LNCAP (cell line): ENCODE measurements at regions not wholly inside any gene's neighbourhood (a gene's known extent, or its start where the extent isn't known, plus 50 kb on each side); places are given as distances from the start of the nearest gene placed in this dataset.

Experiments used
- TF ChIP-seq, protein P1 (sequence below): fragments of 450-650 bp; IDR thresholded peaks from 2 replicates; pipeline ENCODE4 v1.5.1; 2017; ENCODE audit warnings: mild to moderate bottlenecking

DNA sequence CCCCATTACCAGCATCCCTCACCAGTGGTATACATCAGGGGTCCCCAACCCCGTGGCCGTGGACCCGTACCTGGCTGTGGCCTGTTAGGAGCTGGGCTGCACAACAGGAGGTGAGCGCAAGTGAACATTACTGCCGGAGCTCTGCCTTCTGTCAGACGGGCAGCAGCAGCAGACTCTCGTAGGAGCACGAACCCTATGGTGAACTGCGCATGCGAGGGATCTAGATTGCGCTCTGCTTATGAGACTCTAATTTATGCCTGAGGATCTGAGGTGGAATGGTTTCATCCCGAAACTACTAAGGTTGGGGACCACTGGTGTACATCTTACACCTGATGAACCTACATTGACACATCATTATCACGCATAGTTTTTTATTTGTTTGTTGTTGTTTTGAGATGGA is 52.8 kb upstream of the DHX15 start:
- TF ChIP-seq, protein P1, sequence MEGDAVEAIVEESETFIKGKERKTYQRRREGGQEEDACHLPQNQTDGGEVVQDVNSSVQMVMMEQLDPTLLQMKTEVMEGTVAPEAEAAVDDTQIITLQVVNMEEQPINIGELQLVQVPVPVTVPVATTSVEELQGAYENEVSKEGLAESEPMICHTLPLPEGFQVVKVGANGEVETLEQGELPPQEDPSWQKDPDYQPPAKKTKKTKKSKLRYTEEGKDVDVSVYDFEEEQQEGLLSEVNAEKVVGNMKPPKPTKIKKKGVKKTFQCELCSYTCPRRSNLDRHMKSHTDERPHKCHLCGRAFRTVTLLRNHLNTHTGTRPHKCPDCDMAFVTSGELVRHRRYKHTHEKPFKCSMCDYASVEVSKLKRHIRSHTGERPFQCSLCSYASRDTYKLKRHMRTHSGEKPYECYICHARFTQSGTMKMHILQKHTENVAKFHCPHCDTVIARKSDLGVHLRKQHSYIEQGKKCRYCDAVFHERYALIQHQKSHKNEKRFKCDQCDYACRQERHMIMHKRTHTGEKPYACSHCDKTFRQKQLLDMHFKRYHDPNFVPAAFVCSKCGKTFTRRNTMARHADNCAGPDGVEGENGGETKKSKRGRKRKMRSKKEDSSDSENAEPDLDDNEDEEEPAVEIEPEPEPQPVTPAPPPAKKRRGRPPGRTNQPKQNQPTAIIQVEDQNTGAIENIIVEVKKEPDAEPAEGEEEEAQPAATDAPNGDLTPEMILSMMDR = no peak

DNA sequence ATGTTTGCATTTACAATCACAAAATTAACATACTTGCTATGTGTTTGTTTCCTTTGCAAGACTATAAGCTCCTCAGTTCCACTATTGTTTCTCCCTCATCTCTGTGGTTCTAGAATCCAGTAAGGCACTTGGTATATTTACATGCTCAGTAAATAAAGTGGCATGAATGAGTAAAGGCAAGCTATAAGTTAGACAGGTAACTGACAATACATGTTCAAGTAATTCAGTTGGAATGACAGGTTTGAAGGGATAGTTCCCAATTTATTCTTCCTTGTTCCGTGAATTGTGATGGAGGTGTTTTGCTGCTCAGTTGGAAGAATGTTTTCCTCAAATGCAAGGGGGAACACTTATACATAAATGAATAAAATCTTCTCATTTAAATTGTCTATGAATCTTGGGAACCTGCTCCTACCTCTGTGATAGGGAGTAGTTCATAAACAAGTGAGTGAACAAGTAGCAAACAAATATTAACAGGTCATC is 54.1 kb upstream of the DHX15 start:
- TF ChIP-seq, protein P1 = no peak

DNA sequence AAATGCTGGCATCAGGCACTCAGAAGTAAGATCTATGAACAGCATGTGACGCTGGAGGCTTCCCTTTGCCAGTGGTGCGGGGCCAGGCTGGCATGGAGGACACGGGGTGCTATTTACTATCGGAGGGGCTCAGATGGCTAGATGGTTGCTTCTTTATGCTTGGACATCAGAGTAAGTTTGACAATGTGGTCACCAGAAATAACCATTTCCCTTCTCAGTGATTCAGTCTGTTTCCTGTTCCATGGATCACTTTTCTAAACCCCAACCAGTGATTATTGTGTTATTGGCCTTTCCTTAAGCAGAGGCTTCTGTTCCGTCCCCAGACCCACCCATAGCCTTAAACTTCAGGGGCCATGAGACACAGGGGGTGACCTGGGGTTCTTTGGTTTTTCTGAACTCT is 55.4 kb upstream of the DHX15 start:
- TF ChIP-seq, protein P1 = no peak

DNA sequence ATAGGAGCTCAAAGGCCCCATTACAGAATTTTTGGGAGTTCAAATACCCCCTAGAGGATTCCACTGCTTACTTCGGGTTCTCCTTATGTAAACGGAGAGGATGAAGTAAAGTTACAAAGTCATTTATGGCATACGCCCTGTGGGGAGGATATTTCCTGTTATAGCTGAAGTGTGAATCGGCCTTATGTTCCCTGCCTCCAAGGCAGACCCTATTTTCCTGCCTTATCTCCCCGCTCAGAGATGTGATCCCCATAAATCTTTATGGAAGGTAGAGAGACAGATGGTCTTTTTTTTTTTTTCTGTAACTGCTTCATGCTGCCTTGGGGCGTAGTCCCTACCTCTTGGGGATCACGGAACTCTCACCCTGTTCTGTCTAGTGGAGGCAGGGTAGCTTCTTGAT is 56.0 kb upstream of the DHX15 start:
- TF ChIP-seq, protein P1 = no peak

DNA sequence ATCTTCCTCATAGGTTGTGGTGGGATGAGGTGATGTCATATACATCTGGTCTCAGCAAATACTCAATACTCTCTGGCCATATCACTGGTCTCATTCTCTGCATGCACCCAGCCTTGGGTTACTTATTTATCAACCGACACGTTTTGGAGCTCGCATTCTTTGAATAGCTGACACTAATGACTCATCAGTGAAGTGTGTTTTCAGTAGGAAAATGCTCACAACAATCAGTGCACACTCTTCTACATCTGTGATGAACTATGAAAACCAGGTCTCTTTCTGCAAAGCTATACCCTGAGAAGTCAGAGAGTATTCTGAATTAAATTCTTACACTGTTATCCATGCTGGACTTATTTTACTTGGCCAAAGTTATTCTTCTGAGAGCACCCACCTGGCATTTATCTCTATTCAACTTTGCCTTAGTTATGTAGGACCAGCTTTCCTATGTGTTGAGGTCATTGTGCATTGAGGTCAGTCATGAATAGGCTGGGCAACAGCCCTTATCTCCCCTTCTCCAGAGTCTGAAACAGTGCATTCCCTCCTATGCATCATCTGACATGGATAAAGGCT is 58.7 kb upstream of the DHX15 start:
- TF ChIP-seq, protein P1 = no peak

DNA sequence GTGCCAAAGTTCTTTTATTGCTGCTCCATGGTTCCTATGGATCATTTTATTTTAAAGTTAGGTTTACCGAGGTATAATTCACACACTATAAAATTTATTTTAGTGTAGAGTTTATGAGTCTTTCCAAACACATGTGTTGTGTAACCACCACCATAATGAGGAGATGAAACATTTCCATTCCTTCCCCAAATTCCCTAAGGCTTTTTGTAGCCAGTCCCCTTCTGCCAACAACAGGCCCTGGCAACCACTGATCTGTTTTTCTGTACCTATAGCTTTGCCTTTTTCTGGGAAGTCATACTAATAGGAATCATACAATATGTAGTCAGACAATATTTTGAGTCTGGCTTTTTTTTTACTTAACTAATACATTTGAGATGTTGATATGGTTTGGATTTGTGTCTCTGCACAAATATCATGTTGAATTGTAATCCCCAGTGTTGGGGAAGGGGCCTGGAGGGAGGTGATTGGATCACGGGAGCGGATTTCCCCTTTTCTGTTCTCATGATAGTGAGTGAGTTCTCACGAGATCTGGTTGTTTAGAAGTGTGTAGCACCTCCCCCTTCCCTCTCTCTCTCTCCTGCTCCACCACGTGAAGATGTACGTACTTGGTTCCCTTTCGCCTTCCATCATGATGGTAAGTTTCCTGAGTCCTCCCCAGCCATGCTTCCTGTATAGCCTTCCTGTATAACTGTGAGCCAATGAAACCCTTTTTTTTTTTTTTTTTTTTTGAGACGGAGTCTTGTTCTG is 59.6 kb upstream of the DHX15 start:
- TF ChIP-seq, protein P1 = no peak

DNA sequence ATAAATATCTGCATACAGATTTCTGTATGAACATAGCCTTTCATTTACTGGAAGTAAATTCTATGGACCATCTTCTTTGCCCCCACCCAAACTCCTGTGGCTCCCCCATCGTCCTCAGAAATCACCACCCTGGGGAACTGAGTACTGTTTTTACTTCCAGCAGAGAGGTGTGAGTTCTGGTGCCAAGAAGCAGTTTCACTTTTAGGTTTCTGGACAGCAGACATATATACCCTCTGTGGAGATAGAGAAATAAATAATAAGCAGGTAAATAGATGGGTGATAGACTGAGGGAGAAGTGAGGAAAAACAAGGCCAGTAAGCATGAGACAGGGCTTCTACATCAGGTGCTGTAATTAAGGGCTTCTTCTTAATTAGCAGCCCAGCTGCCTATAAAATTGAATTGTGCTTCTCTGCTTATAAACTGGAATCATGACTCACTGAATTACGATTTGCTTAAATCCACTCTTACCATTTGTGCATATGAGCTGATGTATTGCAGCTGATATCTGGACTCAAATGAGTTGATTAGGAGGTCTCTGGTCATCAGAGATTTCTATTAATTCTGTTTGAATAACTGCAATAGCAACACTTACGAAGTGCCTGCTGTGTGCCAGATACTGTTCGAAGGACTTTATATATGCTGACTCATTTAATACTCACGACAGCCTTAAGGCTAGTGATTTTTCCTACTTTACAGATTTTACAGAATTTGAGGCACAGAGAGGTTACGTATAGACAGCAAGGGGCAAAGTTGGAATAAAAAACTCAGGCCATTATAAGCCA is 60.8 kb upstream of the DHX15 start:
- TF ChIP-seq, protein P1 = no peak
